Epithelial cell of esophagus (primary cell): ENCODE measurements at regions not wholly inside any gene's neighbourhood (a gene's known extent, or its start where the extent isn't known, plus 50 kb on each side); places are given as distances from the start of the nearest gene placed in this dataset.

Experiments used
- DNase-seq: peaks from one replicate; pipeline ENCODE4 v3.0.0; 2010; ENCODE audit warnings: low read depth
- H3K4me3 ChIP-seq: 2 replicates; pipeline ENCODE4 v1.5.1; 2011; ENCODE audit warnings: mild to moderate bottlenecking, low read length, control low read depth
- TF ChIP-seq, protein P1 (sequence below): IDR thresholded peaks from 2 replicates; pipeline ENCODE4 v1.5.1; 2011; ENCODE audit warnings: low read depth, mild to moderate bottlenecking, low read length, control low read depth, inconsistent platforms; ENCODE audit not compliant: insufficient read depth; ENCODE audit errors: missing control alignments

DNA sequence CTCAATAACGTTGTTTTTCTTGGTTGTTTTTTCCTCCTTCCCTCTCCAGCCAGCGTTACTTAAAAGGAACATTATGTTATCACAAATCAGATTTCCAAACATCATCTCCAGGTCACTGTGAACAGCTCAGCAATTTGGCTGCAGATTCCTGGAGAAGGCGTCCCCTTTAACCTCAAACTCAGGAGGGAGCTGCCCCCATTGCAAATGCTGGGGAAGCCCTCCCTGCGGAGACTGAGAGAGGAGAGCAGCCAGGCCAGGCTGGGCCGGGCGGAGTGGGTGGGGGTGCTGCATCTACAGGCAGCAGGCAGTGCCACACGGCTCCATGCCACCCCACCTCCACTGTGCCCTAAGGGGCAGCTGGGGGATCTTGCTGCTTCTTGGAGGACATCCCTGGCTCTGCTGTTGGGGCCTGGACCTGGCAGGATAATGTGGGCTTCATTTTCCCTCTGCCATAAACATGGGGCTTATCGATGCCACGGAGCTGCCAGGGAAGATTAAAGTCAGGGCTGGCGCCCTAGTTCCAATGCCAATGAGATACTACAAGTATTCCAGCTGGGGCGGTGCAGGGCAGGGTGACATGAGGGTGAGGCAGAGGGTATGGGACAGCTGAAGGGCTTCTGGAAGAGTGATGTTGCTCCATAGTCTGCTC is 148.8 kb downstream of the PJA1 start:
- no peak overlapping the region for H3K4me3 ChIP-seq
- DNase-seq: no peak
- TF ChIP-seq, protein P1, sequence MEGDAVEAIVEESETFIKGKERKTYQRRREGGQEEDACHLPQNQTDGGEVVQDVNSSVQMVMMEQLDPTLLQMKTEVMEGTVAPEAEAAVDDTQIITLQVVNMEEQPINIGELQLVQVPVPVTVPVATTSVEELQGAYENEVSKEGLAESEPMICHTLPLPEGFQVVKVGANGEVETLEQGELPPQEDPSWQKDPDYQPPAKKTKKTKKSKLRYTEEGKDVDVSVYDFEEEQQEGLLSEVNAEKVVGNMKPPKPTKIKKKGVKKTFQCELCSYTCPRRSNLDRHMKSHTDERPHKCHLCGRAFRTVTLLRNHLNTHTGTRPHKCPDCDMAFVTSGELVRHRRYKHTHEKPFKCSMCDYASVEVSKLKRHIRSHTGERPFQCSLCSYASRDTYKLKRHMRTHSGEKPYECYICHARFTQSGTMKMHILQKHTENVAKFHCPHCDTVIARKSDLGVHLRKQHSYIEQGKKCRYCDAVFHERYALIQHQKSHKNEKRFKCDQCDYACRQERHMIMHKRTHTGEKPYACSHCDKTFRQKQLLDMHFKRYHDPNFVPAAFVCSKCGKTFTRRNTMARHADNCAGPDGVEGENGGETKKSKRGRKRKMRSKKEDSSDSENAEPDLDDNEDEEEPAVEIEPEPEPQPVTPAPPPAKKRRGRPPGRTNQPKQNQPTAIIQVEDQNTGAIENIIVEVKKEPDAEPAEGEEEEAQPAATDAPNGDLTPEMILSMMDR: no peak

DNA sequence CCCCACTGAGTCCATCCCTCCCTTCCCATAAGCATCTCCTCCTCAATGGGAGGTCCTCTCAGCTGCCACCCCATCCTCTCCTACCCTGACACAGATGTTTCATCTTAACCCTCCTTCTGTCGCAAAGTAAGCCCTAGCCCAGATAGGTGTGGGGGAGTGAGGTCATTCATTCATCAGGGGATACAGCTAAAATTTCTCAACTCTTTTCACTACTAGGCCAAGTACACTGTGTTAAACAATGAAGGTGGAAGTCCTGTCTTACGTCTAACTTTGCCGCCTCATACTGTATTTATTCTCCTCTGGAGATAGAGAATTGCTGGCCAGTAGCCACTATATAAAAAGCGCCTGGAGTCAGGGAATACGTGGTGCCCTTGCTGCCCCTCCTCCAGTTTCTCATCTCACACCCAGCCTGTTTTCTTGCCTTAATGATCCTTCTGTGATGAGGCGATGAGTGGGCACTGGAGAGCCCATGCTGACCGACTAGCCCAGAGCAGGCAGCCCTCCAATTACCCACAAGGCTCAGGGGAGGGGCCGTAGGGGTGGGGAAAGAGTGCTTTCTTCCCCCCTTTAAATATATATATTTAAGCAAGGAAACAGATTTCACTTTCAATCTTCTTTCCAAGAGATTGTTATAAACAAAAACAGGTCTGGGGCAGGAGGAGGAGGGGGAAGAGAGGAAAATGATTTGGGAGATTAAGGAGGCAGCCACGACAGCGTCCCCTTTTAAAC is 149.5 kb downstream of the PJA1 start:
- no peak overlapping the region for H3K4me3 ChIP-seq
- DNase-seq: no peak
- TF ChIP-seq, protein P1: no peak

DNA sequence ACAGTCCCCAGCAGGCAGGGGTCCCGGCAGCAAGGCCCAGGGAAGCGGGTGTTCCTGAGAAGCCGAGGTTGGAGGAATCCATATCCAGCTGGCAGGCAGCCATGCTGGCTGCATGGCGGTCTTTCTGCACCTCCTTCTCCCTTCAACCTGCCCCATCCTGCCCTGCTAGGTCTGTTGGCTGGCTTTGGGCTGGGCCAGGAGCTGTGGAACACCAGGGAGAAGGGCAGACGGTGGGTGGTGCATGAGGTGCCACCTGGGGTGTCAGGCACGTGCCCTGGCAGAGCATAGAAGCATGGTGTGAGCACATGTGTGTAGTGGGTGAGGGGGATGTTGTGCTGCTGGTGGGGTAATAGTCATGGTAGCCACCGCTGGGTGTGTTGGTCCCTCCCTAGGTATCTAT is 150.1 kb downstream of the PJA1 start:
- no peak overlapping the region for H3K4me3 ChIP-seq
- DNase-seq: no peak
- TF ChIP-seq, protein P1: no peak

DNA sequence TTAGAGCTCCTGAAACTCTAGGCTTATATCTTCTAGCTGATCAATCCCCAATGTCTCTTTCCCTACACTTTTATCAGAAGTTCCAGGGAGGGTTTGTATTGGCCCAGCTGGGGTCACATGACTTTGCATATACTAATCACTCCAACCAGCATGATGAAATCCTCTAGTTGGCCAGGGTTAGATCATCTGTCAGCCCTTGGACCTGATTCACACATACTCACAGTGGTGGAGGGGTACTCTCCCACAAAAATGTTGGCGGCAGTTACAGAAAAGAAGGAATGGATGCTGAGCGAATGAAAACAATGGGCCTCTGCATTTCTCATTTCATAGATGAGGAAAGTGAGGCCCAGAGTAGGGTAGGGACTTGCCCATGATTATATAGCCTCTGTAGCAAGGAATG is 151.1 kb downstream of the PJA1 start:
- no peak overlapping the region for H3K4me3 ChIP-seq
- DNase-seq: peak; percentile 52
- TF ChIP-seq, protein P1: no peak

GRCh38 chrX:69010339-69010738 is 154.9 kb downstream of the PJA1 start:
- TF ChIP-seq, protein P1: no peak
- no peak for DNase-seq
- H3K4me3 ChIP-seq: no peak overlapping the region

DNA sequence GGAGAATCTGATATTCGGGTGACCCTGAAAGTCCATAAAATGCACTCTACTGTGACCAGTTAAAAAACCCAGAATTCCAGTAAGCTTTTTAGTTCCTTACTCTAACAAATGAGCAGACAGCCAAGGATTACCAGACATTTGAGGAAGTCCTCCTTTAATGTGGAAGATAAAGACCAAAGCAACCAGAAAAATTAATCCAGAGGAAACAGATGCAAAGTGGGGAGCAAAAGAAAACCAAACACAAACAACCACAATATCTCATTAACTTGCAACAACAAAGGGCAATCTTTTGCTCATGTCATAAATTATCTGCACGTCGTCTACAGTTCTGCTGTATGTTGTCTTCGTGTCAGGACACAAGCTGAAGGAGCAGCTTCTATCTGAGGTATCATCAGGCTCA is 164.4 kb downstream of the PJA1 start:
- no peak for DNase-seq
- no peak overlapping the region for H3K4me3 ChIP-seq
- TF ChIP-seq, protein P1: no peak
